ENCODE measurements at regions not wholly inside any gene's neighbourhood (a gene's known extent, or its start where the extent isn't known, plus 50 kb on each side); places are given as distances from the start of the nearest gene placed in this dataset.

DNA sequence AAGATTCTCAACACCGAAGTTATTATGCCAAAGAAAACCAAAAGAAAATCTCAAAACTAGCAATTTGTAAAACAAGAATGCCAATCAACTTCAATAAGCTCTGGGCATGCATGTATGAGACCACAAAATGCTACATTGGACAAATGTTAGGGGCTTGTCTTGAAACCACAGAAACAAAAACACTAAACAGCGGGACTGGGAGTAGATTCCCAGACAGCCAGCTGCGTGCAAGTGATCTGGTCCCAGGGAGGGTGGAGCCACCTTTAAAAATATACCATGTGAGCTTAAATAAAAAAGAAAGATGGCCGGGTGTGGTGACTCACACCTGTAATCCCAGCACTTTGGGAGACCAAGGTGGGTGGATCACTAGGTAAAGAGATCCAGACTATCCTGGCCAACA is 163.6 kb upstream of the PRICKLE2 start:
- Histone ChIP-seq H3K4me1 (no peaks in the 10 kb centered on the region), H3K27me3 (no peaks in the 10 kb centered on the region), H3K36me3 (no peaks in the 10 kb centered on the region), H3K27ac (no peak overlapping the region), H3K4me3 (no peak overlapping the region), H3K9me3 (no peaks in the 10 kb centered on the region)
- ATAC-seq (no peak), DNase-seq (no peak)
- no peak for TF ChIP-seq POLR2A (IDR thresholded peaks at IDR 0.05)
- TF ChIP-seq, protein P1, sequence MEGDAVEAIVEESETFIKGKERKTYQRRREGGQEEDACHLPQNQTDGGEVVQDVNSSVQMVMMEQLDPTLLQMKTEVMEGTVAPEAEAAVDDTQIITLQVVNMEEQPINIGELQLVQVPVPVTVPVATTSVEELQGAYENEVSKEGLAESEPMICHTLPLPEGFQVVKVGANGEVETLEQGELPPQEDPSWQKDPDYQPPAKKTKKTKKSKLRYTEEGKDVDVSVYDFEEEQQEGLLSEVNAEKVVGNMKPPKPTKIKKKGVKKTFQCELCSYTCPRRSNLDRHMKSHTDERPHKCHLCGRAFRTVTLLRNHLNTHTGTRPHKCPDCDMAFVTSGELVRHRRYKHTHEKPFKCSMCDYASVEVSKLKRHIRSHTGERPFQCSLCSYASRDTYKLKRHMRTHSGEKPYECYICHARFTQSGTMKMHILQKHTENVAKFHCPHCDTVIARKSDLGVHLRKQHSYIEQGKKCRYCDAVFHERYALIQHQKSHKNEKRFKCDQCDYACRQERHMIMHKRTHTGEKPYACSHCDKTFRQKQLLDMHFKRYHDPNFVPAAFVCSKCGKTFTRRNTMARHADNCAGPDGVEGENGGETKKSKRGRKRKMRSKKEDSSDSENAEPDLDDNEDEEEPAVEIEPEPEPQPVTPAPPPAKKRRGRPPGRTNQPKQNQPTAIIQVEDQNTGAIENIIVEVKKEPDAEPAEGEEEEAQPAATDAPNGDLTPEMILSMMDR (IDR thresholded peaks at IDR 0.05), result no peak
- intact Hi-C loops (cut with DNase I), result no loop called here
- 66% methylated on average over 4 of the region's 4 CpGs for WGBS (ENCODE audit: insufficient coverage, low coverage, low lambda C conversion rate, missing lambda C conversion rate)

GRCh38 chr3:64387688-64388087 is 162.4 kb upstream of the PRICKLE2 start:
- no peaks in the 10 kb centered on the region for H3K4me1 ChIP-seq
- no peaks in the 10 kb centered on the region for H3K27me3 ChIP-seq
- TF ChIP-seq POLR2A (IDR thresholded peaks at IDR 0.05), result no peak
- TF ChIP-seq, protein P1 (IDR thresholded peaks at IDR 0.05), result no peak
- ATAC-seq, result no peak
- intact Hi-C loops (cut with DNase I), result no loop called here
- H3K36me3 ChIP-seq, result no peaks in the 10 kb centered on the region
- H3K4me3 ChIP-seq, result no peak overlapping the region
- no peak for DNase-seq
- no peak overlapping the region for H3K27ac ChIP-seq
- no peaks in the 10 kb centered on the region for H3K9me3 ChIP-seq
- WGBS (ENCODE audit: insufficient coverage, low coverage, low lambda C conversion rate, missing lambda C conversion rate), result 65% methylated on average over 4 of the region's 4 CpGs

DNA sequence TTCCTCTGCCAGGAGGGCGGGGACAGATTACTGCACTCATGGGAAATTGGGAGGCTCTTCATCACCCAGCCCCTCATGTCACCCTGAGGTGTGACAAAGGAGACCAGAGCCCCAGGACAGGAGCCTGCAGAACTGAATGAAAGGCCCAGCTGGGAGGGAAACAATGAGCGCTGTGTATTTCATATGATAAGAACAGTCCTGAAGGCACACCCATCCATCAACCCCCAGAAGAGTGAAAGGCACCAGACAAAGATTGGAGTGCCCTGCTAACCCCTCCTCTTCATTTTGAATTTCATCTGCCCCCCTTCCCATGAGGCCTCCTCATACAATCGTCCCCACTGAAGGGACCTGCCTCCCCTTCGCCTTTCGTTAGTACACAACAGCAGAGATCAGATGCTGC is 160.0 kb upstream of the PRICKLE2 start:
- intact Hi-C loops (cut with DNase I), result no loop called here
- Histone ChIP-seq H3K27ac (no peak overlapping the region), H3K9me3 (no peaks in the 10 kb centered on the region), H3K4me1 (no peaks in the 10 kb centered on the region), H3K4me3 (no peak overlapping the region), H3K36me3 (no peaks in the 10 kb centered on the region), H3K27me3 (no peaks in the 10 kb centered on the region)
- no peak for TF ChIP-seq POLR2A (IDR thresholded peaks at IDR 0.05)
- TF ChIP-seq, protein P1 (IDR thresholded peaks at IDR 0.05), result no peak
- 83% methylated on average over 5 of the region's 5 CpGs for WGBS (ENCODE audit: insufficient coverage, low coverage, low lambda C conversion rate, missing lambda C conversion rate)
- ATAC-seq (no peak), DNase-seq (no peak)

DNA sequence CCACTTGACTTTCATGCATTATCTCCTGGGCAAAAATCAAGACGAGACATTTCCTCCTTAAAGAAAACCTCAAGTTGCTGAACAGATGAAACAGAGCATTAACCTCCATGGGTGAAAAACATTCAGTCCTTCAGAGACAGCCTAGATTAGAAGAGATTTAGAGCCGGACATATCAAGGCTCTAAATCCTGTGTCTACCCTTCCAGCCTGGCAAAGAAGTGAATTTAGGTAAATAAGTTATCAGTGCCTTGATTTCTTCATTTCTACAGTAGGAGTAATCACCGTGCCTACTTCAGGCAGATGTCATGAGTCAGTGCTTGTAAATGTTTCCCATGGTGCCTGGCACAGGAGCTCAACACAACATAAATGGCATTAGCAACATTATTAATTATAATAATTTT is 159.3 kb upstream of the PRICKLE2 start:
- no peak overlapping the region for H3K4me3 ChIP-seq
- no peak overlapping the region for H3K27ac ChIP-seq
- H3K9me3 ChIP-seq, result no peaks in the 10 kb centered on the region
- H3K4me1 ChIP-seq, result no peaks in the 10 kb centered on the region
- WGBS (ENCODE audit: insufficient coverage, low coverage, low lambda C conversion rate, missing lambda C conversion rate), result 72% methylated on average over 3 of the region's 3 CpGs
- intact Hi-C loops (cut with DNase I), result no loop called here
- TF ChIP-seq, protein P1 (IDR thresholded peaks at IDR 0.05), result no peak
- H3K27me3 ChIP-seq, result no peaks in the 10 kb centered on the region
- H3K36me3 ChIP-seq, result no peaks in the 10 kb centered on the region
- no peak for DNase-seq
- no peak for ATAC-seq

- TF ChIP-seq POLR2A (IDR thresholded peaks at IDR 0.05), result no peak
- TF ChIP-seq, protein P1 (IDR thresholded peaks at IDR 0.05), result no peak
- DNase-seq, result no peak
- intact Hi-C loops (cut with DNase I), result no loop called here
- WGBS (ENCODE audit: insufficient coverage, low coverage, low lambda C conversion rate, missing lambda C conversion rate), result 51% methylated on average over 2 of the region's 2 CpGs
- Histone ChIP-seq H3K4me3 (no peak overlapping the region), H3K27me3 (no peaks in the 10 kb centered on the region), H3K9me3 (no peaks in the 10 kb centered on the region), H3K4me1 (no peaks in the 10 kb centered on the region), H3K27ac (no peak overlapping the region), H3K36me3 (no peaks in the 10 kb centered on the region)
- no peak for ATAC-seq
Observed at GRCh38 chr3:64382153-64382552, 156.9 kb upstream of the PRICKLE2 start.
